IMR-90 (cell line): ENCODE measurements at regions not wholly inside any gene's neighbourhood (a gene's known extent, or its start where the extent isn't known, plus 50 kb on each side); places are given as distances from the start of the nearest gene placed in this dataset.

Experiments used
- CTCF ChIP-seq: conservative IDR thresholded peaks from 2 replicates; pipeline ENCODE4 v1.5.1; 2012; ENCODE audit warnings: mild to moderate bottlenecking, low read depth, low read length, improper control_type of control experiment
- POLR2A ChIP-seq: IDR thresholded peaks from 2 replicates; pipeline ENCODE4 v1.6.1; 2012; ENCODE audit warnings: mild to moderate bottlenecking, low read depth, low read length

DNA sequence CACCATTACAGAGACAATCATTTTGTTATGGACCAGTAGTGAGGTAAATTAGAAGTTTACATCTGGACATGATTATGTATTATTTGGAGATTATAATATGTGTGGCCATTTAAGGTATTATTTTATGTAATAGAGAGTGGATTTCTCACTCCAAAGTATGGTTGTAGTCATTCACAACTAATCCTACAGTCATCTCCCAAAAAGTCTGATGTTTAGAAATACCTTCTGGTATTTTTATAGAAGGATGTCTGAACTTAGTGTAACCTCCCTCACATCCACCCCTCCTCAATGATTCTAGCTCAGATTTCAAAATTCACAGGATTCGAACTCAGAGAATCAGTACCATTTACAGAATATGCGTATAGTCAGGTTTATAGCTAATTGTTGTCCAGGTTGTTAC is 346.6 kb upstream of the MEIS2 start:
- TF ChIP-seq CTCF = no peak
- no peak for TF ChIP-seq POLR2A
